Fibroblast of skin of scalp (primary cell): ENCODE measurements at regions not wholly inside any gene's neighbourhood (a gene's known extent, or its start where the extent isn't known, plus 50 kb on each side); places are given as distances from the start of the nearest gene placed in this dataset.

Experiments used
- DNase-seq: peaks from one replicate; pipeline ENCODE4 v3.0.0-alpha.2; 2013

GRCh38 chr12:58202933-58203718 lies 261.8 kb downstream of the ATP23 start:
- DNase-seq, result peak; percentile 8

- peak; percentile 60 for DNase-seq
These were observed 262.7 kb downstream of the ATP23 start for GRCh38 chr12:58204071-58204470.

GRCh38 chr12:58206876-58207275 lies 265.5 kb downstream of the ATP23 start:
- no peak for DNase-seq

- no peak for DNase-seq
These were observed 269.8 kb downstream of the ATP23 start for GRCh38 chr12:58211211-58211610.

GRCh38 chr12:58217130-58217529 lies 275.8 kb downstream of the ATP23 start:
- no peak for DNase-seq

GRCh38 chr12:58224536-58225105 lies 283.3 kb downstream of the ATP23 start:
- no peak for DNase-seq

GRCh38 chr12:58225203-58225877 lies 284.0 kb downstream of the ATP23 start:
- DNase-seq, result no peak

GRCh38 chr12:58233886-58234285 lies 292.5 kb downstream of the ATP23 start:
- DNase-seq, result no peak

GRCh38 chr12:58238411-58238810 lies 297.0 kb downstream of the ATP23 start:
- DNase-seq, result no peak

- DNase-seq, result no peak
These were observed 299.7 kb downstream of the ATP23 start for GRCh38 chr12:58241099-58241498.

GRCh38 chr12:58242796-58243630 lies 301.6 kb downstream of the ATP23 start:
- DNase-seq, result no peak

GRCh38 chr12:58247633-58248032 lies 306.3 kb downstream of the ATP23 start:
- DNase-seq, result peak; percentile 6

GRCh38 chr12:58248599-58248998 lies 307.2 kb downstream of the ATP23 start:
- no peak for DNase-seq

GRCh38 chr12:58249610-58250009 lies 308.2 kb downstream of the ATP23 start:
- no peak for DNase-seq

- no peak for DNase-seq
These were observed 308.7 kb downstream of the ATP23 start for GRCh38 chr12:58250077-58250476.

GRCh38 chr12:58252914-58253313 lies 311.5 kb downstream of the ATP23 start:
- no peak for DNase-seq

GRCh38 chr12:58253663-58254062 lies 312.3 kb downstream of the ATP23 start:
- no peak for DNase-seq

- no peak for DNase-seq
These were observed 313.2 kb downstream of the ATP23 start for GRCh38 chr12:58254463-58255100.

- no peak for DNase-seq
These were observed 321.4 kb downstream of the ATP23 start for GRCh38 chr12:58262796-58263195.

- DNase-seq, result no peak
These were observed 322.4 kb downstream of the ATP23 start for GRCh38 chr12:58263816-58264215.

GRCh38 chr12:58268069-58268468 lies 326.7 kb downstream of the ATP23 start:
- no peak for DNase-seq

- no peak for DNase-seq
These were observed 328.1 kb downstream of the ATP23 start for GRCh38 chr12:58269476-58269875.
